Liver (tissue), 8 donors: ENCODE measurements at regions not wholly inside any gene's neighbourhood (a gene's known extent, or its start where the extent isn't known, plus 50 kb on each side); places are given as distances from the start of the nearest gene placed in this dataset.
"Not testable (repeated sequence)": the region's sequence is repeated elsewhere in the genome, so short reads cannot be mapped to it uniquely, and the experiment has no call there.

Experiments used
- DNase-seq: peaks from one replicate; pipeline ENCODE4 v3.0.0-alpha.2; 2017; ENCODE audit warnings: low spot score
- H3K27ac ChIP-seq, 2 donors: one replicate each; pipeline ENCODE4 v1.7.0; 2013; ENCODE audit warnings: inconsistent platforms in 2 of 2, low read length in 2 of 2, control low read depth in 1 of 2, low read depth in 1 of 2, mild to moderate bottlenecking in 1 of 2
- H3K27me3 ChIP-seq, 4 donors: one replicate each; pipeline versions ENCODE4 v1.6.1 to v1.7.0; 2013; ENCODE audit warnings: low read length in 3 of 4, inconsistent platforms in 1 of 4, mild to moderate bottlenecking in 1 of 4, moderate library complexity in 1 of 4; ENCODE audit not compliant: control insufficient read depth in 4 of 4, insufficient read depth in 4 of 4
- H3K36me3 ChIP-seq, 4 donors: one replicate each; pipeline versions ENCODE4 v1.6.1 to v1.7.0; 2013; ENCODE audit warnings: low read length in 3 of 4, mild to moderate bottlenecking in 3 of 4, low read depth in 1 of 4, moderate library complexity in 1 of 4; ENCODE audit not compliant: control insufficient read depth in 4 of 4, insufficient read depth in 3 of 4
- H3K4me1 ChIP-seq, 4 donors: one replicate each; pipeline versions ENCODE4 v1.6.1 to v1.7.0; 2013; ENCODE audit warnings: low read length in 3 of 4, mild to moderate bottlenecking in 3 of 4, moderate library complexity in 1 of 4; ENCODE audit not compliant: control insufficient read depth in 4 of 4, insufficient read depth in 4 of 4
- H3K4me3 ChIP-seq, 3 donors: one replicate each; pipeline versions ENCODE4 v1.6.1 to v1.7.0; 2013; ENCODE audit warnings: low read length in 3 of 3, control low read depth in 1 of 3, low read depth in 1 of 3, mild to moderate bottlenecking in 1 of 3
- H3K9ac ChIP-seq, 2 donors: one replicate each; pipeline ENCODE4 v1.7.0; 2013; ENCODE audit warnings: low read length in 2 of 2, mild to moderate bottlenecking in 2 of 2, moderate library complexity in 2 of 2, control low read depth in 1 of 2, low read depth in 1 of 2
- H3K9me3 ChIP-seq, 4 donors: one replicate each; pipeline versions ENCODE4 v1.6.1 to v1.7.0; 2013; ENCODE audit warnings: low read length in 3 of 4; ENCODE audit not compliant: control insufficient read depth in 4 of 4
- ATF3 ChIP-seq: IDR thresholded peaks from 2 replicates; pipeline ENCODE4 v1.6.1; 2016; ENCODE audit warnings: antibody characterized with exemption
- CTCF ChIP-seq: fragments of 150-350 bp; IDR thresholded peaks from 2 replicates; pipeline ENCODE4 v1.5.1; 2017; ENCODE audit warnings: improper control_type of control experiment, low read depth, low read length; ENCODE audit not compliant: missing input control
- FOXA1 ChIP-seq: IDR thresholded peaks from 2 replicates; pipeline ENCODE4 v1.6.1; 2016; ENCODE audit warnings: antibody characterized with exemption
- FOXA2 ChIP-seq: IDR thresholded peaks from 2 replicates; pipeline ENCODE4 v1.6.1; 2016; ENCODE audit warnings: antibody characterized with exemption
- GABPA ChIP-seq, 2 donors: IDR thresholded peaks in 1 of 2; conservative IDR thresholded peaks in 1 of 2; 2 replicates each; pipeline ENCODE4 v1.6.1; 2016; ENCODE audit warnings: antibody characterized with exemption in 2 of 2, mild to moderate bottlenecking in 1 of 2, moderate library complexity in 1 of 2
- HNF4A ChIP-seq, 2 donors: conservative IDR thresholded peaks; 2 replicates each; pipeline ENCODE4 v1.6.1; 2016; ENCODE audit warnings: antibody characterized with exemption in 2 of 2, mild to moderate bottlenecking in 2 of 2
- HNF4G ChIP-seq: IDR thresholded peaks from 2 replicates; pipeline ENCODE4 v1.6.1; 2016; ENCODE audit warnings: antibody characterized with exemption
- JUND ChIP-seq, 2 donors: IDR thresholded peaks; 2 replicates each; pipeline ENCODE4 v1.6.1; 2016; ENCODE audit warnings: antibody characterized with exemption in 2 of 2
- MAX ChIP-seq: IDR thresholded peaks from 2 replicates; pipeline ENCODE4 v1.6.1; 2016; ENCODE audit warnings: antibody characterized with exemption
- RAD21 ChIP-seq, 2 donors: IDR thresholded peaks; 2 replicates each; pipeline ENCODE4 v1.6.1; 2016; ENCODE audit warnings: antibody characterized with exemption in 2 of 2, mild to moderate bottlenecking in 2 of 2
- REST ChIP-seq: IDR thresholded peaks from 2 replicates; pipeline ENCODE4 v1.6.1; 2016; ENCODE audit warnings: antibody characterized with exemption, mild to moderate bottlenecking
- RXRA ChIP-seq, 2 donors: IDR thresholded peaks; 2 replicates each; pipeline ENCODE4 v1.6.1; 2017 to 2018; ENCODE audit warnings: antibody characterized with exemption in 2 of 2, mild to moderate bottlenecking in 1 of 2
- TAF1 ChIP-seq: conservative IDR thresholded peaks from 2 replicates; pipeline ENCODE4 v1.6.1; 2016; ENCODE audit warnings: antibody characterized with exemption, mild to moderate bottlenecking
- YY1 ChIP-seq: IDR thresholded peaks from 2 replicates; pipeline ENCODE4 v1.6.1; 2016; ENCODE audit warnings: antibody characterized with exemption, mild to moderate bottlenecking
- WGBS: extraction: QIAGEN DNeasy Blood & Tissue Kit; methylation state at CpG from one replicate; pipeline ENCODE4 v1.1.7; 2013; 5-methylcytosine and 5-hydroxymethylcytosine counted together
- donor health status: healthy.
- donor health status: healthy.
- donor health status: healthy.
- donor health status: healthy.
- donor health status: healthy.

GRCh38 chr13:79185580-79185979, 220.5 kb downstream of the RBM26 start:
- WGBS = 25% methylated on average over 3 of the region's 3 CpGs
- Histone ChIP-seq H3K36me3 (no peaks in the 10 kb centered on the region), H3K27me3 (no peaks in the 10 kb centered on the region), H3K27ac (no peak overlapping the region), H3K4me1 (no peaks in the 10 kb centered on the region), H3K9me3 (no peaks in the 10 kb centered on the region), H3K9ac (no peak overlapping the region), H3K4me3 (no peak overlapping the region)
- no peak for DNase-seq
- TF ChIP-seq FOXA1 (no peak), HNF4A (conservative IDR thresholded peaks at IDR 0.05) (peak; percentile 10 to 21)

- no peaks in the 10 kb centered on the region for H3K27me3 ChIP-seq
- no peaks in the 10 kb centered on the region for H3K36me3 ChIP-seq
- DNase-seq = no peak
- no peaks in the 10 kb centered on the region for H3K9me3 ChIP-seq
- H3K27ac ChIP-seq = no peak overlapping the region
- no peak for TF ChIP-seq RXRA (IDR thresholded peaks at IDR 0.05)
- TF ChIP-seq MAX = no peak
- TF ChIP-seq ATF3 = no peak
- no peak for TF ChIP-seq TAF1
- TF ChIP-seq YY1 = no peak
- no peak for TF ChIP-seq RAD21 (IDR thresholded peaks at IDR 0.05)
- TF ChIP-seq FOXA2 = no peak
- TF ChIP-seq CTCF = no peak
- no peak for TF ChIP-seq HNF4G
- no peak for TF ChIP-seq GABPA (IDR thresholded peaks at IDR 0.05 in 1 of 2, conservative IDR thresholded peaks at IDR 0.05 in 1 of 2)
- TF ChIP-seq JUND (IDR thresholded peaks at IDR 0.05) = no peak
- no peak for TF ChIP-seq REST
- 94% methylated on average over 2 of the region's 2 CpGs for WGBS
- H3K4me3 ChIP-seq = no peak overlapping the region
- no peaks in the 10 kb centered on the region for H3K4me1 ChIP-seq
- no peak overlapping the region for H3K9ac ChIP-seq
Measured at GRCh38 chr13:79183231-79183630, 222.8 kb downstream of the RBM26 start.

GRCh38 chr13:79173691-79174090, 232.4 kb downstream of the RBM26 start:
- not testable (repeated sequence) for H3K27me3 ChIP-seq, H3K4me1 ChIP-seq, H3K9ac ChIP-seq, H3K4me3 ChIP-seq, DNase-seq, H3K27ac ChIP-seq, H3K36me3 ChIP-seq
- peaks cover 0 to 14% (median 2%) of the 10 kb centered on the region in 4 donors for H3K9me3 ChIP-seq

- H3K36me3 ChIP-seq, H3K27ac ChIP-seq, H3K27me3 ChIP-seq, H3K4me3 ChIP-seq, DNase-seq, H3K4me1 ChIP-seq, H3K9ac ChIP-seq: not testable (repeated sequence)
- peaks cover 0 to 15% (median 2%) of the 10 kb centered on the region in 4 donors for H3K9me3 ChIP-seq
Measured at GRCh38 chr13:79172924-79173323, 233.1 kb downstream of the RBM26 start.
